Neuronal stem cell (in vitro differentiated cells): ENCODE measurements at regions not wholly inside any gene's neighbourhood (a gene's known extent, or its start where the extent isn't known, plus 50 kb on each side); places are given as distances from the start of the nearest gene placed in this dataset.
A peak's percentile ranks its signal among the peaks of the same experiment; 100 is the strongest.

Experiments
- DNase-seq: peaks from one replicate; pipeline ENCODE4 v3.0.0-alpha.2; 2013; ENCODE audit warnings: low spot score
- H2AFZ ChIP-seq: one replicate; pipeline ENCODE4 v1.6.1; 2013; ENCODE audit warnings: mild to moderate bottlenecking, low read length, inconsistent platforms
- H2AK5ac ChIP-seq: 2 replicates; pipeline ENCODE4 v1.6.1; 2013; ENCODE audit warnings: low read depth, mild to moderate bottlenecking, inconsistent platforms, low read length, moderate library complexity, mixed read lengths
- H2BK120ac ChIP-seq: 2 replicates; pipeline ENCODE4 v1.6.1; 2013; ENCODE audit warnings: low read depth, mild to moderate bottlenecking, inconsistent platforms, low read length, moderate library complexity, mixed read lengths
- H2BK12ac ChIP-seq: one replicate; pipeline ENCODE4 v1.6.1; 2013; ENCODE audit warnings: low read length, inconsistent platforms
- H2BK15ac ChIP-seq: 2 replicates; pipeline ENCODE4 v1.6.1; 2013; ENCODE audit warnings: mild to moderate bottlenecking, low read length, inconsistent platforms, mixed read lengths
- H2BK5ac ChIP-seq: one replicate; pipeline ENCODE4 v1.6.1; 2013; ENCODE audit warnings: inconsistent platforms, mild to moderate bottlenecking, low read length, moderate library complexity
- H3K14ac ChIP-seq: one replicate; pipeline ENCODE4 v1.6.1; 2013; ENCODE audit warnings: low read length, inconsistent platforms
- H3K18ac ChIP-seq: 2 replicates; pipeline ENCODE4 v1.6.1; 2013; ENCODE audit warnings: low read length, inconsistent platforms
- H3K23ac ChIP-seq: 2 replicates; pipeline ENCODE4 v1.6.1; 2013; ENCODE audit warnings: low read depth, mild to moderate bottlenecking, mixed read lengths, low read length, inconsistent platforms; ENCODE audit not compliant: poor library complexity
- H3K27ac ChIP-seq: replicated peaks from 3 replicates; pipeline ENCODE4 v1.5.1; 2013; ENCODE audit warnings: low read length, inconsistent platforms
- H3K27me3 ChIP-seq, 3 experiments: 2 replicates each; pipeline ENCODE4 v1.6.1; 2013; ENCODE audit warnings: low read length in 3 of 3, mild to moderate bottlenecking in 2 of 3, inconsistent platforms in 1 of 3, low read depth in 1 of 3, mixed read lengths in 1 of 3, moderate library complexity in 1 of 3; ENCODE audit not compliant: control insufficient read depth in 3 of 3, insufficient read depth in 3 of 3
- H3K36me3 ChIP-seq, 2 donors: replicated peaks in 1 of 2; 2 replicates each; pipeline ENCODE4 v1.6.1; 2013; ENCODE audit warnings: low read length in 2 of 2; ENCODE audit not compliant: control insufficient read depth in 2 of 2, insufficient read depth in 2 of 2
- H3K4ac ChIP-seq: 2 replicates; pipeline ENCODE4 v1.6.1; 2013; ENCODE audit warnings: inconsistent platforms, mild to moderate bottlenecking, low read length, moderate library complexity
- H3K4me1 ChIP-seq, 2 donors: 1 replicate in 1 of 2; 2 replicates in 1 of 2; pipeline ENCODE4 v1.6.1; 2013; ENCODE audit warnings: low read length in 2 of 2, low read depth in 1 of 2; ENCODE audit not compliant: control insufficient read depth in 2 of 2, insufficient read depth in 1 of 2
- H3K4me2 ChIP-seq: one replicate; pipeline ENCODE4 v1.6.1; 2013; ENCODE audit warnings: mild to moderate bottlenecking, low read length, inconsistent platforms; ENCODE audit not compliant: insufficient read depth, poor library complexity, severe bottlenecking
- H3K4me3 ChIP-seq, 2 donors: 2 replicates each; pipeline ENCODE4 v1.5.1; 2013; ENCODE audit warnings: low read length in 2 of 2, mild to moderate bottlenecking in 2 of 2, inconsistent platforms in 1 of 2, moderate library complexity in 1 of 2
- H3K79me1 ChIP-seq: one replicate; pipeline ENCODE4 v1.6.1; 2013; ENCODE audit warnings: low read depth, mild to moderate bottlenecking, inconsistent platforms, low read length, moderate library complexity
- H3K9ac ChIP-seq: one replicate; pipeline ENCODE4 v1.6.1; 2013; ENCODE audit warnings: mild to moderate bottlenecking, low read depth, low read length, inconsistent platforms; ENCODE audit not compliant: poor library complexity
- H3K9me3 ChIP-seq, 2 donors: replicated peaks in 1 of 2; 2 replicates each; pipeline versions ENCODE3 to v1.6.1; 2013; ENCODE audit warnings: low read length in 2 of 2, mild to moderate bottlenecking in 2 of 2, inconsistent platforms in 1 of 2, low read depth in 1 of 2, mixed read lengths in 1 of 2, moderate library complexity in 1 of 2; ENCODE audit not compliant: control insufficient read depth in 2 of 2, insufficient read depth in 1 of 2
- H4K8ac ChIP-seq: one replicate; pipeline ENCODE4 v1.6.1; 2013; ENCODE audit warnings: low read depth, mild to moderate bottlenecking, inconsistent platforms, low read length, moderate library complexity
- H4K91ac ChIP-seq: one replicate; pipeline ENCODE4 v1.6.1; 2013; ENCODE audit warnings: low read length, low read depth, mild to moderate bottlenecking, inconsistent platforms; ENCODE audit not compliant: poor library complexity
- WGBS, 2 donors: extraction: QIAGEN DNeasy Blood & Tissue Kit; methylation state at CpG; one replicate each; pipeline ENCODE4 v1.1.7; 2013; ENCODE audit warnings: missing lambda C conversion rate in 2 of 2, mixed read lengths in 1 of 2; ENCODE audit not compliant: insufficient read length in 2 of 2, insufficient replicate concordance in 1 of 2; ENCODE audit errors: extremely low coverage in 2 of 2; 5-methylcytosine and 5-hydroxymethylcytosine counted together

DNA sequence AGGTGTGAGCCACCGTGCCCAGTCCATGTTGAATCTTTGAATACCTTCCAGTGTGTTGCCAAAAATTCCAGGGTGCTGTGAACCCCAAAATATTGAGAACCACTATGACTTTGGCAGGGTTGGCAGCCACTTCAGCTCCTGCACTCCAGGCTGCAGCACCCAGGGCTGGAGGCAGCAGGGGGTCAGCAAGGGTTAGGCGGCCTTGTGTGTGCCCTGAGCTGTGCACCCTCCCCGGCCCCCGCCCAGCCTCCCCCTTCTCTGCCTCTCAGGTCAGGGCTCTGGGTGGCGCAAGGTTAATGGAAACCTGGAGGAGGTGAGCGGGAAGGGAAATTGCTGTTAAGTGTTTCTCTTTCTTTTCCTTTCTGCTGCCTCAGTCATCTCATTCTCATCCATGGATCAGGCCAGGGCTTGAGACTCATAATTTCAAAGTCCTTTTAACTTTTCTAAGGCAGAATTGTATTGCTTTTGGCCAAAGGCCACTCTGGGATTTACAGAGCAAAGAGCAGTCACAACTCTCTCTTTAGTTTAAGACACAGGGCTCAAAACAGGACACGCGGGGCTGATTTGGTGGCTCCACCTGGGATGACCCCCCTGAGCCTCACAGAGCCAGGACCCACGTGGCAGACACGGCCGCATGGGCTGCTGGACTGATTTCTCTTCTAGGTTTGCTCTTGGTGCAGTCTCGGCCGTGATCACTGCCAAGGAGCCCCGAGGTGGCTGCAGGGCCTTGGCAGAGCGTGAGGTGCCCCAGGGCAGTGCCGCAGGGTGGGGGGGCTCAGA lies 212.3 kb downstream of the PTPRU start:
- no peak overlapping the region for H3K18ac ChIP-seq
- H2AK5ac ChIP-seq, result peak overlapping the region; percentile 32
- H4K91ac ChIP-seq, result no peak overlapping the region
- no CpG with 5 or more reads among the region's 16 CpGs for WGBS, 2 donors
- no peak overlapping the region for H3K4me3 ChIP-seq
- no peak overlapping the region for H2BK15ac ChIP-seq
- H2BK120ac ChIP-seq, result no peak overlapping the region
- H3K9ac ChIP-seq, result no peak overlapping the region
- H3K23ac ChIP-seq, result no peak overlapping the region
- no peaks in the 10 kb centered on the region for H3K36me3 ChIP-seq
- no peak overlapping the region for H3K4me2 ChIP-seq
- no peak overlapping the region for H2AFZ ChIP-seq
- no peak overlapping the region for H3K27ac ChIP-seq
- no peak overlapping the region for H4K8ac ChIP-seq
- no peak for DNase-seq
- no peak overlapping the region for H2BK5ac ChIP-seq
- H3K4me1 ChIP-seq, result peaks cover 0 to 13% of the 10 kb centered on the region in 2 donors
- no peak overlapping the region for H3K4ac ChIP-seq
- no peaks in the 10 kb centered on the region for H3K79me1 ChIP-seq
- no peak overlapping the region for H2BK12ac ChIP-seq
- peaks cover 0 to 4% (median 0%) of the 10 kb centered on the region in 3 experiments for H3K27me3 ChIP-seq
- no peaks in the 10 kb centered on the region for H3K9me3 ChIP-seq
- no peak overlapping the region for H3K14ac ChIP-seq

DNA sequence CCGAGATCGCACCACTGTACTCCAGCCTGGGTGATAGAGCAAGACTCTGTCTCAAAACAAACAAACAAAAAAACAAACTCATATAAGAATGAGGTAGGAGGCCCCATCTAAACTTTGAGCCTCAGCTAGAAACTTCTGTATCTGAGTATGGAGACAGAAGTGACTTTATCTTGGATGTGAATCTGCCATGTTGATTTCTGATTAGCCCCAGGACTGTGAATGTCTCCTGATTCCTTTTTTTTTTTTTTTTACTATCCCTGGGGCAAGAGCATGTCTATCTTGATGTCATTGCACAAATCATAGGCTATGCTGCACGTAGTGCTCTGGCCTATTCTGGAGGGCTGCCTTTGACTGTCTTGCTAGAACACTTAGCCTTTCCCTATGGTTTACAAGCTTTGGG lies 211.0 kb downstream of the PTPRU start:
- no CpG with 5 or more reads among the region's 3 CpGs for WGBS, 2 donors
- no peak overlapping the region for H2BK5ac ChIP-seq
- H3K4ac ChIP-seq, result no peak overlapping the region
- no peak overlapping the region for H2AK5ac ChIP-seq
- H3K4me1 ChIP-seq, result peaks cover 0 to 2% of the 10 kb centered on the region in 2 donors
- no peaks in the 10 kb centered on the region for H3K27me3 ChIP-seq
- no peak overlapping the region for H2BK12ac ChIP-seq
- H2BK120ac ChIP-seq, result no peak overlapping the region
- H3K18ac ChIP-seq, result no peak overlapping the region
- no peak overlapping the region for H2AFZ ChIP-seq
- H2BK15ac ChIP-seq, result no peak overlapping the region
- H3K36me3 ChIP-seq, result no peaks in the 10 kb centered on the region
- H3K9ac ChIP-seq, result no peak overlapping the region
- H3K9me3 ChIP-seq, result no peaks in the 10 kb centered on the region
- no peak overlapping the region for H4K91ac ChIP-seq
- H3K14ac ChIP-seq, result no peak overlapping the region
- no peak overlapping the region for H3K4me3 ChIP-seq
- DNase-seq, result no peak
- no peak overlapping the region for H3K4me2 ChIP-seq
- no peaks in the 10 kb centered on the region for H3K79me1 ChIP-seq
- no peak overlapping the region for H4K8ac ChIP-seq
- no peak overlapping the region for H3K23ac ChIP-seq
- no peak overlapping the region for H3K27ac ChIP-seq

DNA sequence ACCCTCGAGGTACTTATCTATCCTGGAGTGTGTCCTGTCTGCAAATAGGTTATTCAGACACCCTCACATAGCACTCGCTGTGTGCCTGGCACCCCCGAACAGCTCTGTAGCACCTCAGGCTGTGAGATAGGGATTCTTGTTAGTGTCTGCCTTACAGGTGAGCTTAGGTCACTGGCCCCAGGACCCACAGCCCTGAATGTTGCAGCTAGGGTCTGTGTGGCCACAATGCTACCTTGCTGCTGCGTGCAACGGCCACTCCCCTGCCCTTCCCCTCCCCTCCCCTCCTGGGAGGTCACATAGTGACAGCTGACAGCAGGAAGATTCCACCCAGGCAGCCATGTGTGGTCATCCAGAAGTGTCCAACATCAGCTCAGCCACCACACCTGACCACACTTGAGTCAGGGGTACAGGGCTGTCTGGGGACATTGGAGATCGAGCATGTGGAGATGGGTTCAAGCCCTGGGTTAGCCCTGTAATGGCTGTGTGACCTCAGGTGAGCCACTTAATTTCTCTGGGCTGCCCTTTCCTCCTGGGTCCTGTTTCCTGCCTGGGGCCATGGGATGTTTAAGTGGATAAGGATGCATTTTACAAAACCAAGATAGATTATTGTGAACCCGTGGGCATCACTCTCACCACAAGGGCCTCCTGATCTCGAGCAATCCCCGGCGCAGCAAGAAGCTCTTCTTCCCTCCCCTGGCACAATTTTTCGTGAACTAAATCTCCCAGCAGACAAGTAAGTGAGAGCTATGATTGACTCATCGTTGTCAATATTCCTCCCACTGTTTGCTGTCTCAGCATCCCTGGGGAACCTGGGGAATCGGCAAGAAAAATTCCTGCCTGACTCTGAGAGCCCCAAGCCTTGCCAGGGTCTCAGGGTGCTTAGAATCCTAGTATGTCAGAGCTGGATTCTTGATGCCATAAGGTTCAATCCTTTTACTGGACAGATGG lies 208.7 kb downstream of the PTPRU start:
- Histone ChIP-seq H3K4me3 (no peak overlapping the region), H2AFZ (no peak overlapping the region), H3K18ac (peak overlapping the region; percentile 71), H3K9ac (no peak overlapping the region), H3K27ac (no peak overlapping the region), H4K91ac (no peak overlapping the region), H3K23ac (no peak overlapping the region), H2AK5ac (peak overlapping the region; percentile 53), H3K14ac (no peak overlapping the region), H2BK15ac (peak overlapping the region; percentile 38), H4K8ac (no peak overlapping the region), H3K4me2 (no peak overlapping the region), H2BK5ac (no peak overlapping the region), H3K36me3 (no peaks in the 10 kb centered on the region), H3K9me3 (no peaks in the 10 kb centered on the region), H2BK120ac (no peak overlapping the region), H3K79me1 (no peaks in the 10 kb centered on the region), H3K4ac (no peak overlapping the region), H3K27me3 (peaks cover 0 to 2% (median 0%) of the 10 kb centered on the region in 3 experiments), H3K4me1 (peaks cover 0 to 2% of the 10 kb centered on the region in 2 donors), H2BK12ac (no peak overlapping the region)
- DNase-seq, result no peak
- no CpG with 5 or more reads among the region's 13 CpGs for WGBS, 2 donors
